Activated CD4-positive, alpha-beta memory T cell treated with anti-CD3 and anti-CD28 coated beads for 36 hours (primary cell): ENCODE measurements at regions not wholly inside any gene's neighbourhood (a gene's known extent, or its start where the extent isn't known, plus 50 kb on each side); places are given as distances from the start of the nearest gene placed in this dataset.
"Not testable (repeated sequence)": the region's sequence is repeated elsewhere in the genome, so short reads cannot be mapped to it uniquely, and the experiment has no call there.

Experiments
- CTCF ChIA-PET: fragments of 350-600 bp; sonication (Branson Sonifier 250); formaldehyde crosslinking; loops from one replicate; lab custom pipeline; 2021; ENCODE audit warnings: antibody characterized with exemption, inconsistent platforms; lab: Charles Lee
- POLR2A ChIA-PET: fragments of 350-600 bp; sonication (Branson Sonifier 250); formaldehyde crosslinking; loops from one replicate; lab custom pipeline; 2021; ENCODE audit warnings: antibody characterized with exemption; lab: Charles Lee
- DNase-seq: peaks from one replicate; pipeline ENCODE4 v3.0.0-alpha.2; 2020
- H3K27ac Mint-ChIP-seq: one replicate; pipeline ENCODE4 v1.8.0; 2021; ENCODE audit warnings: mixed read lengths
- H3K27me3 Mint-ChIP-seq: one replicate; pipeline ENCODE4 v1.8.0; 2021; ENCODE audit warnings: mixed read lengths
- H3K36me3 Mint-ChIP-seq: one replicate; pipeline ENCODE4 v1.8.0; 2021; ENCODE audit warnings: mixed read lengths
- H3K4me1 Mint-ChIP-seq: one replicate; pipeline ENCODE4 v1.8.0; 2021; ENCODE audit warnings: low read depth, mixed read lengths
- H3K4me3 Mint-ChIP-seq: one replicate; pipeline ENCODE4 v1.8.0; 2021; ENCODE audit warnings: mild to moderate bottlenecking, mixed read lengths
- H3K9me3 Mint-ChIP-seq: one replicate; pipeline ENCODE4 v1.8.0; 2021; ENCODE audit warnings: mixed read lengths
- intact Hi-C: fragments of 100-400 bp; cut with micrococcal nuclease; formaldehyde crosslinking; loops from one replicate; pipeline ENCODE4 v1.15.1; 2023

- Mint-ChIP-seq H3K27ac (no peak overlapping the region), H3K4me1 (peaks cover 16% of the 10 kb centered on the region), H3K27me3 (peaks cover 5% of the 10 kb centered on the region), H3K36me3 (no peaks in the 10 kb centered on the region), H3K4me3 (no peak overlapping the region), H3K9me3 (peaks cover 2% of the 10 kb centered on the region)
- no peak for DNase-seq
- intact Hi-C loops = loop anchor here (5.0 to 10.0 kb wide), 2 partner anchors 44 to 177 kb away; no protein-coding TSS in a partner anchor
- ChIA-PET CTCF (interaction anchor here (0.8 to 3.2 kb wide), 3 partner anchors 9 to 86 kb away, joined by 3 to 14 read pairs (median 3); no protein-coding TSS in a partner anchor), POLR2A (no interaction called here)
Observed at GRCh38 chr7:3151784-3152183, 108.1 kb upstream of the CARD11 start.

DNA sequence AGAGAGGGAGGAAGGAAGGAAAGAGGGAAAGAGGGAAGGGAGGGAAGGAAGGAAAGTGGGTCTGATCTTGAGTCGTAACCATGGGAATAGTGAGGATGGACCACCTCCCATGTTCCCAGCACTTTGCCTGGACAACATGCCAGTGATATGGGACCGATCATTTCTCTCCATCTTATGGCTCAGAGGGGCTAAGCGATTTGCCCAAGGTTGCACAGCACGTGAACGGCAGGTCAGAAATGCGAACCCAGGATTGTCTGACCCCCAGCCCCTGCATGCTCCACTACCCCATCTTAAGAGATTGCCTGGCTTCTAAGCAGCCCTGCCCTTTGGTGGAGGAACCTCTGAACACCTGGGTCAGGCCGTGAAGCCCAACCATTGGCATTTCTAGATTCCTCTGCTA lies 109.0 kb upstream of the CARD11 start:
- Mint-ChIP-seq H3K9me3 (peaks cover 2% of the 10 kb centered on the region), H3K36me3 (no peaks in the 10 kb centered on the region), H3K27me3 (peaks cover 5% of the 10 kb centered on the region), H3K27ac (no peak overlapping the region), H3K4me3 (no peak overlapping the region), H3K4me1 (peaks cover 15% of the 10 kb centered on the region)
- POLR2A ChIA-PET = no interaction called here
- CTCF ChIA-PET = interaction anchor here (0.8 to 3.2 kb wide), 2 partner anchors 66 to 87 kb away, joined by 3 to 14 read pairs; no protein-coding TSS in a partner anchor
- no peak for DNase-seq
- intact Hi-C loops = loop anchor here (5.0 to 10.0 kb wide), 2 partner anchors 45 to 178 kb away; no protein-coding TSS in a partner anchor

GRCh38 chr7:3153118-3153517 lies 109.5 kb upstream of the CARD11 start:
- H3K4me1 Mint-ChIP-seq = peaks cover 19% of the 10 kb centered on the region
- ChIA-PET POLR2A (no interaction called here), CTCF (interaction anchor here (0.7 to 4.5 kb wide), 7 partner anchors 62 to 287 kb away, joined by 3 to 73 read pairs (median 31); partner anchors contain the start of gene CARD11)
- H3K9me3 Mint-ChIP-seq = peaks cover 2% of the 10 kb centered on the region
- H3K36me3 Mint-ChIP-seq = no peaks in the 10 kb centered on the region
- no peak overlapping the region for H3K27ac Mint-ChIP-seq
- no peak for DNase-seq
- peaks cover 5% of the 10 kb centered on the region for H3K27me3 Mint-ChIP-seq
- H3K4me3 Mint-ChIP-seq = no peak overlapping the region
- intact Hi-C loops = loop anchor here (5.0 to 10.0 kb wide), 2 partner anchors 46 to 178 kb away; no protein-coding TSS in a partner anchor

DNA sequence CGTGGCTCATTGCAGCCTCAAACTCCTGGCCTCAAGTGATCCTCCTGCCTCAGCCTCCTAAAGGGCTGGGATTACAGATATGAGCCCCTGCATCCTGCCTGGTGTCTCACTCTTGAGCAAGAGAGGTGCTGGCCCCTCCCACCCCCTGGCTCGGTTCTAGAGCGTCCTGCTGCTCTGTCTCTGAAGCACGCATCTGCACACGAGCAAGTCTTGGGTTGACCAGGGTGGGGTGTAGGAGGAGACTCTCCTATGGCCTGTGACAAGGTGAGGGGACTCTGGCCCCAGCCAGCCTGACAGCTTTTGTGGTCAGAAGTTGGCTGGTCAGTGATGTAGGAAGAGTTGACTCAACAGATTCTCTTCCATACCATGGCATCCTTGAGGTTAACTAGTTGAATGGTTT lies 110.7 kb upstream of the CARD11 start:
- ChIA-PET POLR2A (no interaction called here), CTCF (interaction anchor here (0.7 to 4.5 kb wide), 23 partner anchors 8 to 288 kb away, joined by 3 to 73 read pairs (median 5); no protein-coding TSS in a partner anchor)
- Mint-ChIP-seq H3K4me3 (no peak overlapping the region), H3K36me3 (no peaks in the 10 kb centered on the region), H3K27ac (peak overlapping the region; percentile 19), H3K27me3 (peaks cover 5% of the 10 kb centered on the region), H3K4me1 (peaks cover 19% of the 10 kb centered on the region), H3K9me3 (peaks cover 2% of the 10 kb centered on the region)
- intact Hi-C loops = loop anchor here (2.0 to 10.0 kb wide), 4 partner anchors 47 to 290 kb away; no protein-coding TSS in a partner anchor
- DNase-seq = no peak

- Mint-ChIP-seq H3K36me3 (no peaks in the 10 kb centered on the region), H3K27ac (peak overlapping the region; percentile 19), H3K4me3 (no peak overlapping the region), H3K9me3 (peaks cover 2% of the 10 kb centered on the region), H3K4me1 (peaks cover 19% of the 10 kb centered on the region), H3K27me3 (peaks cover 2% of the 10 kb centered on the region)
- peak; percentile 70 for DNase-seq
- intact Hi-C loops = loop anchor here (1.0 to 10.0 kb wide), 6 partner anchors 48 to 290 kb away; no protein-coding TSS in a partner anchor
- CTCF ChIA-PET = interaction anchor here (0.6 to 4.5 kb wide), 23 partner anchors 9 to 289 kb away, joined by 3 to 73 read pairs (median 5); partner anchors contain the start of gene CARD11
- POLR2A ChIA-PET = no interaction called here
Observed at GRCh38 chr7:3154881-3155494, 111.3 kb upstream of the CARD11 start.

GRCh38 chr7:3156508-3156907 lies 112.8 kb upstream of the CARD11 start:
- Mint-ChIP-seq H3K4me3 (no peak overlapping the region), H3K4me1 (peaks cover 19% of the 10 kb centered on the region), H3K27me3 (peaks cover 2% of the 10 kb centered on the region), H3K9me3 (peaks cover 2% of the 10 kb centered on the region), H3K27ac (peak overlapping the region; percentile 49), H3K36me3 (no peaks in the 10 kb centered on the region)
- DNase-seq = no peak
- intact Hi-C loops = loop anchor here (10.0 kb wide), 1 partner anchor 182 kb away; no protein-coding TSS in a partner anchor
- ChIA-PET CTCF (interaction anchor here (0.7 to 4.5 kb wide), 5 partner anchors 65 to 291 kb away, joined by 3 to 35 read pairs (median 31); no protein-coding TSS in a partner anchor), POLR2A (no interaction called here)

DNA sequence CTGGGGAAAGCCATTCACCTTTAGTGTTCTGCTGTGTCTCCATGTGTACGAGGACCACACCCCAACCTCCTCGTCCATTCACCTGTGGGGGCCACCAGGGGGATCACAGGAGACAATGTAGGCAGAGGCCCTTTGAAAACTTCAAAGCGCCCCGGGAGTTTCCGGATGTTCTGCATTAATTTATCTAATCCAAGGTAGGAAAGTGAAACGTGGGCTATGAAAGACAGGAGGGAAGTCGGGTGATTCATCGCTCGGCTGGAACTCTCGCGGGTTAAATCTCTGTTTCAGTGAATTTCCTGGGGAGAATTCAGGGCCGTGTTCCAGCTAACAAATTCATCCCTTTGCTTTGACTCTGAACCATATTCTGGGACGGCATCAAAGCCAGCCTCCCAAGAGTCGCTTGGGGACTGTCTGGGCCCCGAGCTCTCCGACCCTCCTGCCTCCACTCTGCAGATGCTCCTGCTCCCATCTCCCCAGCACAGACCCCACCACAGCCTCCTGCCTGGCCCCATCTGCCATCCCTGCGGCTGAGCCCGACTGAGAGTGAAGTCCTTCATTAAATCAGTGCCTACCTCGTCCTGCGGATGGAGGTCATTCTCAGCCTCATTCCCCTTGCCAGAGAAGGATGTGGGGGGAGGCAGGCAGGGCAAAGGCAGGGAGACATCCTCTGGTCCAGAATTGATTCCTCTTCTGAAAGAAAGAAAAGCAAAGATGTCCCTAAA lies 114.1 kb upstream of the CARD11 start:
- no peaks in the 10 kb centered on the region for H3K36me3 Mint-ChIP-seq
- intact Hi-C loops = loop anchor here (10.0 kb wide), 1 partner anchor 183 kb away; no protein-coding TSS in a partner anchor
- peak; percentile 15 for DNase-seq
- no peak overlapping the region for H3K4me3 Mint-ChIP-seq
- H3K9me3 Mint-ChIP-seq = peaks cover 3% of the 10 kb centered on the region
- peaks cover 2% of the 10 kb centered on the region for H3K27me3 Mint-ChIP-seq
- POLR2A ChIA-PET = no interaction called here
- peaks cover 18% of the 10 kb centered on the region for H3K4me1 Mint-ChIP-seq
- H3K27ac Mint-ChIP-seq = no peak overlapping the region
- CTCF ChIA-PET = interaction anchor here (0.7 to 4.5 kb wide), 3 partner anchors 264 to 292 kb away, joined by 3 to 31 read pairs (median 4); no protein-coding TSS in a partner anchor

DNA sequence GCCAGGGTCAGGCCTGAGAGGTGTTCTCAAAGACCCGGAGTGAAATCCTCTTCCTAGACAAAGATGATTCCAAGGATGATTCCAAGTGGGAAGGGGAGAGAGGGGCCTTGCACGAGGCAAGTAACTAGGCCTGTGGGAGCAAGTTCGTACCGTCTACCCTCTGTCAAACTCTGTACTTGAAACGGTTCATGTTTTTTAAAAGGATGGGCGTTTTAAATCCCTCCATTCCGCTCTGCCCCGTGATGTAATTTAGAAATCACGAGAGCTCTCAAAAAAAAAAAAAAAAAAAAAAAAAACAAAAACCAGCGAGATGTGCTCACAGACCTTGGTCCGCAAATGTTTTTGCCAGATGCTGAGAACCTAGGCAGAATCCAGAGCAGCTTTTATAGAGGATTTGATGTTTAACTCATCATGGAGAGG lies 114.7 kb upstream of the CARD11 start:
- CTCF ChIA-PET = no interaction called here
- peaks cover 2% of the 10 kb centered on the region for H3K27me3 Mint-ChIP-seq
- no peak for DNase-seq
- H3K4me1 Mint-ChIP-seq = peaks cover 15% of the 10 kb centered on the region
- intact Hi-C loops = loop anchor here (10.0 kb wide), 1 partner anchor 184 kb away; no protein-coding TSS in a partner anchor
- H3K9me3 Mint-ChIP-seq = peaks cover 6% of the 10 kb centered on the region
- H3K27ac Mint-ChIP-seq = no peak overlapping the region
- H3K36me3 Mint-ChIP-seq = no peaks in the 10 kb centered on the region
- H3K4me3 Mint-ChIP-seq = no peak overlapping the region
- POLR2A ChIA-PET = no interaction called here

- Mint-ChIP-seq H3K4me1 (peaks cover 10% of the 10 kb centered on the region), H3K27me3 (peaks cover 2% of the 10 kb centered on the region), H3K4me3 (no peak overlapping the region), H3K27ac (no peak overlapping the region), H3K36me3 (no peaks in the 10 kb centered on the region), H3K9me3 (peaks cover 6% of the 10 kb centered on the region)
- intact Hi-C loops = loop anchor here (10.0 kb wide), 1 partner anchor 184 kb away; no protein-coding TSS in a partner anchor
- no peak for DNase-seq
- POLR2A ChIA-PET = interaction anchor here (0.6 kb wide), 1 partner anchor 176 kb away, joined by 3 read pairs; no protein-coding TSS in a partner anchor
- CTCF ChIA-PET = no interaction called here
Observed at GRCh38 chr7:3159039-3159438, 115.4 kb upstream of the CARD11 start.

DNA sequence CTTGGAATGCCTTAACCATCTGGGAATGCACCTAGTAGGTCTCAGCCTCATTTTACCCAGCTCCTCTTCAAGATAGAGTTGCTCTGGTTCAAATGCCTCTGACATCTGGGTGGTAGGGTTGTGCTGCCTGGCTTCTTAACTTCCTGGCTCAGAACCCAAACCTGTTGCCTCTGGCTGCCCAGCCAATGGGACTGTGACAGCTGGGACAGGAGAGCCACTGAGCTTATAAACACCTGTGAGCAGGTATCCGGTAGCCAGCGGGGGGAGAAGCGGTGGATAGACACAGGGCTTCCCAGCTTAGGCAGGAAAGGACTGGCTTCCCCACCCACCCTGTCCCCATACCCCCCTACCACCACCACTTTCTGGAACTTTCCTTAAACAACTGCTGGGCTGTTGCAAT lies 115.8 kb upstream of the CARD11 start:
- intact Hi-C loops = loop anchor here (10.0 kb wide), 1 partner anchor 185 kb away; no protein-coding TSS in a partner anchor
- CTCF ChIA-PET = interaction anchor here (1.5 kb wide), 1 partner anchor 95 kb away, joined by 3 read pairs; no protein-coding TSS in a partner anchor
- Mint-ChIP-seq H3K9me3 (peaks cover 6% of the 10 kb centered on the region), H3K27ac (no peak overlapping the region), H3K4me3 (no peak overlapping the region), H3K4me1 (peaks cover 9% of the 10 kb centered on the region), H3K36me3 (no peaks in the 10 kb centered on the region), H3K27me3 (peaks cover 2% of the 10 kb centered on the region)
- DNase-seq = no peak
- POLR2A ChIA-PET = interaction anchor here (0.6 kb wide), 1 partner anchor 177 kb away, joined by 3 read pairs; no protein-coding TSS in a partner anchor

- not testable (repeated sequence) for H3K36me3 Mint-ChIP-seq
Observed at GRCh38 chr7:3159926-3160325, 116.3 kb upstream of the CARD11 start.

More at GRCh38 chr7:3159926-3160325, 116.3 kb upstream of the CARD11 start:
- H3K27me3 Mint-ChIP-seq, DNase-seq, H3K9me3 Mint-ChIP-seq, H3K4me3 Mint-ChIP-seq, H3K4me1 Mint-ChIP-seq, POLR2A ChIA-PET, H3K27ac Mint-ChIP-seq: not testable (repeated sequence)
- intact Hi-C loops = loop anchor here (10.0 kb wide), 1 partner anchor 185 kb away; no protein-coding TSS in a partner anchor
- CTCF ChIA-PET = interaction anchor here (1.1 to 1.5 kb wide), 2 partner anchors 95 to 294 kb away, joined by 3 read pairs; no protein-coding TSS in a partner anchor
